ENCODE measurements at regions not wholly inside any gene's neighbourhood (a gene's known extent, or its start where the extent isn't known, plus 50 kb on each side); places are given as distances from the start of the nearest gene placed in this dataset.

- Histone ChIP-seq H3K9me3 (ENCODE audit: control insufficient read depth, insufficient read depth, low read length) (no peaks in the 10 kb centered on the region), H4K20me1 (ENCODE audit: control insufficient read depth, insufficient read depth, low read depth, low read length) (no peaks in the 10 kb centered on the region), H3K27me3 (ENCODE audit: control insufficient read depth, low read length) (peaks cover under 1% of the 10 kb centered on the region), H3K4me2 (ENCODE audit: low read length) (no peak overlapping the region), H3K4me1 (ENCODE audit: control insufficient read depth, low read length) (no peaks in the 10 kb centered on the region), H3K4me3 (ENCODE audit: low read length) (no peak overlapping the region), H3K9me2 (replicated peaks; ENCODE audit: control insufficient read depth, low read length) (no peaks in the 10 kb centered on the region), H3F3A (ENCODE audit: control insufficient read depth, insufficient read depth) (no peaks in the 10 kb centered on the region), H3K79me2 (ENCODE audit: control insufficient read depth, low read length) (no peaks in the 10 kb centered on the region), H3K27ac (ENCODE audit: low read depth, low read length) (no peak overlapping the region), H3K36me3 (ENCODE audit: control insufficient read depth, low read length) (no peaks in the 10 kb centered on the region)
- TF ChIP-seq CTCF (IDR thresholded peaks at IDR 0.05; ENCODE audit: low read depth, low read length, poor library complexity, severe bottlenecking) (no peak), EZH2phosphoT487 (IDR thresholded peaks at IDR 0.05; ENCODE audit: borderline replicate concordance, low read length) (no peak)
These were observed 128.4 kb downstream of the AKAP11 start for GRCh38 chr13:42400188-42400833.

- peaks cover 10% of the 10 kb centered on the region for H3K27me3 ChIP-seq (ENCODE audit: control insufficient read depth, low read length)
- no peak overlapping the region for H3K4me2 ChIP-seq (ENCODE audit: low read length)
- no peak for TF ChIP-seq CTCF (IDR thresholded peaks at IDR 0.05; ENCODE audit: low read depth, low read length, poor library complexity, severe bottlenecking)
- H3K27ac ChIP-seq (ENCODE audit: low read depth, low read length): no peak overlapping the region
- no peaks in the 10 kb centered on the region for H3K79me2 ChIP-seq (ENCODE audit: control insufficient read depth, low read length)
- no peaks in the 10 kb centered on the region for H4K20me1 ChIP-seq (ENCODE audit: control insufficient read depth, insufficient read depth, low read depth, low read length)
- H3K36me3 ChIP-seq (ENCODE audit: control insufficient read depth, low read length): no peaks in the 10 kb centered on the region
- no peaks in the 10 kb centered on the region for H3K9me2 ChIP-seq (replicated peaks; ENCODE audit: control insufficient read depth, low read length)
- H3F3A ChIP-seq (ENCODE audit: control insufficient read depth, insufficient read depth): no peaks in the 10 kb centered on the region
- H3K9me3 ChIP-seq (ENCODE audit: control insufficient read depth, insufficient read depth, low read length): no peaks in the 10 kb centered on the region
- H3K4me1 ChIP-seq (ENCODE audit: control insufficient read depth, low read length): no peaks in the 10 kb centered on the region
- no peak overlapping the region for H3K4me3 ChIP-seq (ENCODE audit: low read length)
These were observed 129.4 kb downstream of the AKAP11 start for GRCh38 chr13:42401376-42401775.

- H3K27ac ChIP-seq (ENCODE audit: low read depth, low read length): no peak overlapping the region
- no peak overlapping the region for H3K4me3 ChIP-seq (ENCODE audit: low read length)
- H3K9me3 ChIP-seq (ENCODE audit: control insufficient read depth, insufficient read depth, low read length): no peaks in the 10 kb centered on the region
- H3F3A ChIP-seq (ENCODE audit: control insufficient read depth, insufficient read depth): no peaks in the 10 kb centered on the region
- no peaks in the 10 kb centered on the region for H3K79me2 ChIP-seq (ENCODE audit: control insufficient read depth, low read length)
- H3K4me1 ChIP-seq (ENCODE audit: control insufficient read depth, low read length): no peaks in the 10 kb centered on the region
- H3K9me2 ChIP-seq (replicated peaks; ENCODE audit: control insufficient read depth, low read length): no peaks in the 10 kb centered on the region
- no peak overlapping the region for H3K4me2 ChIP-seq (ENCODE audit: low read length)
- no peaks in the 10 kb centered on the region for H3K36me3 ChIP-seq (ENCODE audit: control insufficient read depth, low read length)
- H4K20me1 ChIP-seq (ENCODE audit: control insufficient read depth, insufficient read depth, low read depth, low read length): no peaks in the 10 kb centered on the region
- no peak for TF ChIP-seq CTCF (IDR thresholded peaks at IDR 0.05; ENCODE audit: low read depth, low read length, poor library complexity, severe bottlenecking)
- H3K27me3 ChIP-seq (ENCODE audit: control insufficient read depth, low read length): peaks cover 16% of the 10 kb centered on the region
These were observed 133.9 kb downstream of the AKAP11 start for GRCh38 chr13:42405665-42406390.
